NT2/D1 (cell line): ENCODE measurements at regions not wholly inside any gene's neighbourhood (a gene's known extent, or its start where the extent isn't known, plus 50 kb on each side); places are given as distances from the start of the nearest gene placed in this dataset.

Source experiments
- SUZ12 ChIP-seq: IDR thresholded peaks from 2 replicates; pipeline ENCODE4 v1.6.1; 2011; ENCODE audit not compliant: insufficient read length, insufficient read depth; ENCODE audit errors: extremely low read depth
- YY1 ChIP-seq: IDR thresholded peaks from 2 replicates; pipeline ENCODE4 v1.6.1; 2011; ENCODE audit not compliant: insufficient read length, insufficient read depth
- ZNF274 ChIP-seq: IDR thresholded peaks from 2 replicates; pipeline ENCODE4 v1.6.1; 2011; ENCODE audit warnings: mild to moderate bottlenecking, low read depth, low read length

GRCh38 chr7:94146408-94146807 lies 142.3 kb upstream of the BET1 start:
- TF ChIP-seq YY1 (no peak), ZNF274 (no peak), SUZ12 (no peak)
